IMR-90 (cell line): ENCODE measurements at regions not wholly inside any gene's neighbourhood (a gene's known extent, or its start where the extent isn't known, plus 50 kb on each side); places are given as distances from the start of the nearest gene placed in this dataset.

ENCODE experiments used
- CTCF ChIP-seq: conservative IDR thresholded peaks from 2 replicates; pipeline ENCODE4 v1.5.1; 2012; ENCODE audit warnings: mild to moderate bottlenecking, low read depth, low read length, improper control_type of control experiment
- POLR2A ChIP-seq: IDR thresholded peaks from 2 replicates; pipeline ENCODE4 v1.6.1; 2012; ENCODE audit warnings: mild to moderate bottlenecking, low read depth, low read length

DNA sequence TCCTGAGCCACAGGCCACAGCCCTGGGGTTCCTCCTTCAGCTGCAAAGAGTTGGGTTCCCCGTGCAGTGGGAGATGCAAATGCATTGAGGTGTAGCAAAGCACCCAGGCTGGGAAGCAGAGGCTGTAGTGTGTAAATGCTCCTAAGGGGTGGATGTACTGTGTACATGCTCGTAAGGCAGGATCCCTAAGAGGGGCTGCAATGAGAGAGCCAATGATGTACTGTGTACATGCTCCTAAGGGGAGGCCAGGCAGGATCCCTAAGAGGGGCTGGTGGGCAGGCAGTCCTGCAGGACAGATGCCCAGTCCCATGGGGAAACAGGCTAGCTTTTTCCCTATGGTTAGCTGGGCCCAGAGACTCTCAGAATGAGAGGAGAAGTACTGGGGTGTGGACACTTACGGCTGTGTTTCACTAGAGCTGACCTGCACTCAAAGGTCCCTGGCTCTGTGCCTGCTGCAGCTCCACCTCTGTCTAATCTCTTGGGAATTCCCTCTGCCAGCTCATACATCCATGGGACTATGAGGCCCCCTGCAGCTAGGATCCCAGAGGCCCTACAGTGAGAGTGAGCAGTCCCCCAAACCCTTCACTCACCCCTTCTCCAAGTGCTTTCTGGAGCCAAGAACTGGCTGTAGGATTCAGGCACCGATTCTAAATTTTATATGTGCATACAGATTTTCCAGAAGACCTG, 261.9 kb upstream of the LUZP2 start:
- TF ChIP-seq POLR2A (no peak), CTCF (peak; percentile 56)
